Epithelial cell of esophagus (primary cell): ENCODE measurements at regions not wholly inside any gene's neighbourhood (a gene's known extent, or its start where the extent isn't known, plus 50 kb on each side); places are given as distances from the start of the nearest gene placed in this dataset.

Experiments used
- DNase-seq: peaks from one replicate; pipeline ENCODE4 v3.0.0; 2010; ENCODE audit warnings: low read depth
- H3K4me3 ChIP-seq: 2 replicates; pipeline ENCODE4 v1.5.1; 2011; ENCODE audit warnings: mild to moderate bottlenecking, low read length, control low read depth
- TF ChIP-seq, protein P1 (sequence below): IDR thresholded peaks from 2 replicates; pipeline ENCODE4 v1.5.1; 2011; ENCODE audit warnings: low read depth, mild to moderate bottlenecking, low read length, control low read depth, inconsistent platforms; ENCODE audit not compliant: insufficient read depth; ENCODE audit errors: missing control alignments

DNA sequence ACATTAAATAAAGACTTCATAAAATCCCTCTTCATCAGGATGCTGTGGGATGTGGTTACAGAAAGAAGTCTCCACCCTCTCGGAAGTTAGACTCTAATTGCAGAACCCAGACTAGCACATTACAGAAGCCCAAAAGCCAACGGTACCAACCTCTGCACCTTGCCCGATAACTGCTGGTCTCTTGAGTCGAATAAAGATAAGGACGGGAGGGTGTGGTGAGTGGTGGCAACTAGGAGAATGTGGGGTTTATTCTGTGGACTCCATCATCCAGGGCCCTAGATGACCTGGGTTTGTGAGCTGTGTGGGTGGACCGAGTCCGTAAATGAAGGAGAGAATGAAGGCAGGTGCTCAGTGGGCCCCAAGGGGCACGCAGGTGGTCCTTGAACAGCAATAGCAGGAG is 462.8 kb upstream of the ID2 start:
- no peak overlapping the region for H3K4me3 ChIP-seq
- TF ChIP-seq, protein P1, sequence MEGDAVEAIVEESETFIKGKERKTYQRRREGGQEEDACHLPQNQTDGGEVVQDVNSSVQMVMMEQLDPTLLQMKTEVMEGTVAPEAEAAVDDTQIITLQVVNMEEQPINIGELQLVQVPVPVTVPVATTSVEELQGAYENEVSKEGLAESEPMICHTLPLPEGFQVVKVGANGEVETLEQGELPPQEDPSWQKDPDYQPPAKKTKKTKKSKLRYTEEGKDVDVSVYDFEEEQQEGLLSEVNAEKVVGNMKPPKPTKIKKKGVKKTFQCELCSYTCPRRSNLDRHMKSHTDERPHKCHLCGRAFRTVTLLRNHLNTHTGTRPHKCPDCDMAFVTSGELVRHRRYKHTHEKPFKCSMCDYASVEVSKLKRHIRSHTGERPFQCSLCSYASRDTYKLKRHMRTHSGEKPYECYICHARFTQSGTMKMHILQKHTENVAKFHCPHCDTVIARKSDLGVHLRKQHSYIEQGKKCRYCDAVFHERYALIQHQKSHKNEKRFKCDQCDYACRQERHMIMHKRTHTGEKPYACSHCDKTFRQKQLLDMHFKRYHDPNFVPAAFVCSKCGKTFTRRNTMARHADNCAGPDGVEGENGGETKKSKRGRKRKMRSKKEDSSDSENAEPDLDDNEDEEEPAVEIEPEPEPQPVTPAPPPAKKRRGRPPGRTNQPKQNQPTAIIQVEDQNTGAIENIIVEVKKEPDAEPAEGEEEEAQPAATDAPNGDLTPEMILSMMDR: no peak
- DNase-seq: no peak

DNA sequence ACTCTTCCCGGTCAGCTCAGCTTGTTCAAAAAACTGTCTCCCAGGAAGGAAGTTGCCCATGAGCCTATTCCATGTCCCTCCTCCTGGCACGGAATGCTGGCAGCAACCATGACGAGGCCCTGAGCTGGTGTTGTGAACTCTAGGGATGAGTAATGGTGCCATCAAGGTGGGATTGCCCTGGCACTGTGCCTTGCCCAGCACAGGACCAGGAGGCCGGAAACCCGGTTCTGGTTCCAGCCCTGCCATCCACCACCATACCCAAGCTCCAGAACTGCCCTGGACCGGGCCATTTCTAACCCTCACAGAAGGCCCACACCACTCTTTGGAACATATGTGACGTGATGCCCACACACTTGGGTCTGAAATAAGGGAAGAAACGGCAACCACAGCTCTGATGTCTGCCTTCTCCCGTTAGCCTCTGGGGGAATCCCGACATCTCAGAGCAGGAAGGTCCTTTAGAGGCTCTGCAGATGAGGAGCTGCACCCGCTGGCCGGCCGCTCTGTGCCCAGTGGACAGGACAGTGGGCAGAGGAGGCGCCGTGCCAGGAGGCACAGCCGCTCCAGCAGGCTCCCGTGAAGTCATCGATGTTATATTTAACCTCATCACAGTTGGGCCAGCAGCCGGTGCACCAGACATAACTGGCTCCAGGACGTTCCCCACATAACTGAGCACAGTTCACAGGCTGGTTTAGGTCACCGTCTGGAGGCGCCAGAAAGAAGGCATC is 462.1 kb upstream of the ID2 start:
- H3K4me3 ChIP-seq: no peak overlapping the region
- TF ChIP-seq, protein P1: no peak
- DNase-seq: no peak

DNA sequence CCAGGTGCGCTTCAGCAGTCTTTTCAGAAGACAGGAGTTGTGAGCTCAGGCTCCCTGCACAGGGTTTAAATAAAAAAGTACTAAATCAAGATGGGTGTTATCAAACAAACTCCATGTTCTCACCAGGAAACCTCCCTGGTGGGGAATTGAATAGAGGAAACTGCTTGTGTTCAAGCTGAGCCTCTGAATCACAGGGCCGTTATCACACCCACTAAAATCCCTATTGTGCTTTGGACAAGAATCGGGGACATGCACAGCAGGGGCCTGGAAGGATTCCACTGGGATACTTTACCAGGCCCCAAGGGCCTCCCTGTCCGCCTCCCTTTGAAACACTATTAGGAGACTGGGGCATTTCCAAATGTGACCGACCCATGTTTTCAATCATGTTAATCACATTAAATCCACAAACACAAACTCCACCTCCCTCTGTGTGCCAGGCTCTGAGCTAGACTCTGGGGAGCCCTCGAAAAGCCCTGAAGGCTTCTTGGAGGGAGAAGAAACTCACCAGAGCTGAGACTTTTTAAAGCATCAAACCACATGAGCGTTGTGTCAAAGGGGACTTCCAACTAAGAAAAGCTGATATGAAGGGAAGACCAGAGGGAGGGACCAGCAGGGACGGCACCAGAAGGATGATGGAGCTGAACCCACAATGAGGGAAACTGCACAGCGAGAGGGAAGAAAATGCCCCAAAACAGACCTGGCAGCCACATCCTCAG is 458.7 kb upstream of the ID2 start:
- TF ChIP-seq, protein P1: no peak
- no peak overlapping the region for H3K4me3 ChIP-seq
- DNase-seq: no peak

DNA sequence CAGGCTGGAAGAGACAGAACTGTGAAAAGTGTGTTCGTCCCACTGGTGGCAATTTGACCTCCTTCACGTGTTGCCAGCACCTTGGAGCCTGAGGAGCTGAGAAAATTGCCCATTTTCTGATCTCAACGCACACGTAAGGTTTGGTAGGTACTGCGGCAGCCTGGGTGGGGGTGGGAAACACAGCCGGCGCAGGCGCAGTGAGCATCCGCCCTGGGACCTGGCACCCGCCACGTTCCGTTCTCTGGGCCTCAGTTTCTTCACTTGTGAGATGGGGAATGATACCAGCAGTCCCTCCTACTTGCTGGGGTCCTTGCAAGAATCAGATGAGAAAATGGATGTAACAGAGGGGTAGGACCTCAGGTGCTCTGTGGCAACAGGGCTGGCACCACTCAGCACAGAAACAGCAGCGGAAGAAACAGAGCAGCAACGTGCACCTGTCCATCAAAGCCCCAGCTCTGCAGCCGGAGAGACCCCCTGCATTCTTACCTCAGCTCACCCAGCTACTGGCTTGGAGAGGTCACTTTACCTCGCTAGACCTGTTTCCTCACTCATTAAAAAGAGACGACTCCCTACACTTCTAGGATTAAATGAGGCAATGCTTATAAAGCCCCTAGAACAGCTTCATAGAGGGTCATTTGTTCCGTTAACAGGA is 458.0 kb upstream of the ID2 start:
- H3K4me3 ChIP-seq: no peak overlapping the region
- DNase-seq: no peak
- TF ChIP-seq, protein P1: no peak

DNA sequence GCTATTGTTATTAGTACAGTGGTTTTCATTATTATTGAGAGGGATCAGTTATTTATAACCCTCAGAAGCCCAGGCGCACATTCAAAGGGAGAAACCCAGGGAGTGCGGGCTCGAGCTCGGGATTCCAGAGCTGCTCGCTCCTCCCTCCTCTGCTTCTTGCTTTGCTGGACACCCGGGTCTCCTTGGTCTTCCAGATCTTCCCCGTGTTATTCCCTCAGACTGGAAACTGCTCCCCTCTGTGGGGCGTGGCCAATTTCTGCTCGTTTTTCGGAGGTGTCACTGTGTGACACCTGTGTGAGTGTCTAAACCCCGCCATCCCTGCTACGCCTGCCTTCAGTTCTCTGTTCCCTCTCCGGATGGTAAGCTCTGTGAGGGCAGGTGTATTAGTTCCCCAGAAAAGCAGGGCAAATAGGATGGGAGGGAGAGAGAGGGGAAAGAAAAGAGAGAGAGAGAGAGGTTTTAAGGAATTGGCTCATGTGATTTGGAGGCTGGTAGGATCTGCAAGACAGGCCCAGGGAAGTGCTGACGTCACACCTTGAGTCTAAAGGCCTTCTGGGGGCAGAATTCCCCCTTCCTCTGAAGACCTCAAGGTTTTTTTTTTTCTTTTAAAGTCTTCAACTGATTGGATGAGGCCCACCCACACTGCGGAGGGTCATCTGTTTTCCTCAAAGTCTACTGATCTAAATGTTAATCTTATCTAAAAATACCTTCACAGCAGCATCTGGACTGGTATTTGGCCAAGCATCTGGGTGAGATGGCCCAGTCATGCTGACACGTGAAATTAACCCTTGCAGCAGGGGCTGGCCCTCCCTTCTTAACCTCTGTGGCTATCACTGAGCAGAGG is 457.3 kb upstream of the ID2 start:
- no peak for DNase-seq
- TF ChIP-seq, protein P1: no peak
- H3K4me3 ChIP-seq: no peak overlapping the region

DNA sequence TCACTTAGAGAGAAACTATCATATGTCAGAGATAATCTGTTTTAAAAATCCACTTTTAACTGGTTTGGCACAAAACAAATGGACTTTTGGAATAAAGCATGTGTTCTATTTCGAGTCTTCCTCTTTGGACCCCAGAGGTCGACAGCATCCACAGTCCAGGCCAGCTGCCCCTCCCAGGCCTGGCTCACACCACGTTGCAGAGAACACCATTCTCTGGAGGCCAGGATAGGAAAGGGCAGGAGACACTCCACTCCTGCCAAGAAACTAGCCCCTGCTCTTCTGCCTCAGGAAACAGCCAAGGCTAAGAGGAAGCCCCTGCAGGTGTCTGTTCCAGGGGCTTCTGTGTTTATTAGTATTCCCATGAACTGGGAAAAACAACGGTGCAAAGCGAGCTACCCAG is 456.6 kb upstream of the ID2 start:
- TF ChIP-seq, protein P1: no peak
- H3K4me3 ChIP-seq: no peak overlapping the region
- DNase-seq: no peak
